Lung microvascular endothelial cell (primary cell): ENCODE measurements at regions not wholly inside any gene's neighbourhood (a gene's known extent, or its start where the extent isn't known, plus 50 kb on each side); places are given as distances from the start of the nearest gene placed in this dataset.

Experiments
- DNase-seq, 2 donors: peaks; one replicate each; pipeline versions ENCODE4 v3.0.0 to v3.0.0-alpha.2; 2010; ENCODE audit warnings: low read depth in 2 of 2

DNA sequence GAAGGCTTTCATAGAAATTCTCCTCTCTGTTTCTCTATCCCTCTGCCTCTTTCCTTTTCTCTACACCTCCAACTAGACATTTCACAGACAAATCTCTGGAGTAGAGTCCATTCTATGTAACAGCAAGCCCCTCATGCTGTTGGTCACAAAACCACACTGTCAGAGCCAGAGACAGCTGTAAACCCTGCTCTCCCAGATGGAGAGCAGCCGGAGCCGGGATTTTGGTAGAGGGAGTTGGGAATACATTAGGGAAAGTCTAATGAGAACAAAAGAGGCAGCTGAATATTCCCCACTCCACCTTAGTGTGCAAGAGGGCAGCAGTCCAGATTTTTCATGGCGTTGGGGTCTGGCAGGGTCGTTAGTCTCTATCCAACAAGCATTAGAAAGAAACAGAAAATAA, 68.3 kb upstream of the EDN1 start:
- no peak for DNase-seq

DNA sequence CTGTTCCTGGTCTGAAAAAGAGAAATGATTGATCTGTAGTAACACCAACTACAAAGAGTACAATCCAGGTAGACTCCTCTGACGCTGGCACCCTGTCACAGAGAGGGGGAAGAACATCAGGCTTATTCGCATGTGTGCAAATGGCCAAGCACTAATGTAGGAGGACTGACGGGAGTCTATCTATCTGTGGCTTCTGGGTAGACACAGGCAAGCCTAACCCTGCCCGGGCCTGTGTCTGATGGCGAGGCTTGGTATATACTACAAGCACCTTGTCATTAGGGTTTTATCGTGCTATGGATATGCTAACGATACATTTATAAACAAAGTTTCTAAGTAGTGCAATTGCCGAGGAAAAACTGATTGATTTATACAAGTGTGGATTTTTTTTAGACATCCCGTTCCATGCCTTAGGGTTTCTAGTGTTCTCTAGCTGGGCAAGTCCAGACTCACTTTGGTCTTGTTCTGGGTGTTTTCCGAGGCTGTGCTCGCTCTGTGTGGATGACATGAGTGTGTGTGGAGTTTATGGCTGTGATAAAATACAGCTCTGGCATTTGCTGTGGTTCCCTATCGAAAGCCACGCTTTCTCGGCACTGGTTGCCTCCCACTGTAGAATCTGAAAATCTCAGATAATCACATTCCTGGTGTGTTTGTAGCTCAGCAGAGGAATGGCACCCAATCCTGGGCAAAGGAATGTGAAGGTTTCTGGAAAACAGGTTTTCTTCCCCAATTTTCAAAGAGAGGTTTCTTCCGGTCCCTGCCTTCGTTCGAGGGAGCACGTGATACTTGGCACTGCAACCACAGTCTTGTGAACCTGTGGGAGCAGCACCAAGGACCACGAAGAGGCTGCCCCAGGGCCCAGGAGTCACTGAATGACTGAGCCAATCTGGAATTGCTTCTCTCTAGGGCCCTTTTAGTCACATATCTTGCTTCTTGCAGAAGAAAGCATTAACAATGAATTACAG, 67.5 kb upstream of the EDN1 start:
- DNase-seq = no peak

DNA sequence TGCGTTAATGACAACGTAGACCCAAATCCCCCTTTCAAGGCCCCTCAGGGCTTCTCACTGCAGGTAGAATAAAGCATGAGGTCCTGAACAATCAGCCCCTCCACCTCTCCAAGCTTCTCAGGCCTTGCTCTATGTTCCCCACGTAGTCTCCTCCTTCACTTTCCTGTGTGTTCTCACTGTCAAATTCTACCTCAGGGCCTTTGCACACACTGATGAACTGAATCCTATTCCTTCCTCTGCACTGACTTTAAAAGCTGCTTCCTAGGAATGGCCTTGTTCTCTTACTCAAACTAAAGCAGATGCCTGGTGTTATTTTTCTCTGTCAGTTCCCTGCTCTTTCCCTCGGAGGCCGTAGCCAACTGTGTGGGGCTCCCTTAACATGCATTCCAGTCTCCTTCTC, 66.8 kb upstream of the EDN1 start:
- no peak for DNase-seq

DNA sequence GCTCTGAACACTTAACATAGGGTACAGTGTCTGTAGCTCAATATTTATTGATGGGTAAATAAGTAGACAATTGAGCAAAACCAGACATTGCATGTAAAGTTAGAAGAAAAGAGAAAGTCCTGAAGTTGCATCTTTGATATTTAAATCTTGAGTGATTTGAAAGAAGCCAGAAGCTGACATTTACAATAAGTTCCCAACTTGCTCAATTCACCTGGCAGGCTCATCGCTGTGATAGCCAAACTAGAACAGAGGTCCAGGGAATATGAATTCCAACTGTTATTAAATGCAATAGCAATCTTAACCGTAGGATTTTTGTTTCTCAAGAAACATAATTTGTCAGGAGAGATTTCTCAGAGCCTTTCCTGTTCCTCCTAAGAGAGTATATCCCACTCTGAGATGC, 65.9 kb upstream of the EDN1 start:
- no peak for DNase-seq

DNA sequence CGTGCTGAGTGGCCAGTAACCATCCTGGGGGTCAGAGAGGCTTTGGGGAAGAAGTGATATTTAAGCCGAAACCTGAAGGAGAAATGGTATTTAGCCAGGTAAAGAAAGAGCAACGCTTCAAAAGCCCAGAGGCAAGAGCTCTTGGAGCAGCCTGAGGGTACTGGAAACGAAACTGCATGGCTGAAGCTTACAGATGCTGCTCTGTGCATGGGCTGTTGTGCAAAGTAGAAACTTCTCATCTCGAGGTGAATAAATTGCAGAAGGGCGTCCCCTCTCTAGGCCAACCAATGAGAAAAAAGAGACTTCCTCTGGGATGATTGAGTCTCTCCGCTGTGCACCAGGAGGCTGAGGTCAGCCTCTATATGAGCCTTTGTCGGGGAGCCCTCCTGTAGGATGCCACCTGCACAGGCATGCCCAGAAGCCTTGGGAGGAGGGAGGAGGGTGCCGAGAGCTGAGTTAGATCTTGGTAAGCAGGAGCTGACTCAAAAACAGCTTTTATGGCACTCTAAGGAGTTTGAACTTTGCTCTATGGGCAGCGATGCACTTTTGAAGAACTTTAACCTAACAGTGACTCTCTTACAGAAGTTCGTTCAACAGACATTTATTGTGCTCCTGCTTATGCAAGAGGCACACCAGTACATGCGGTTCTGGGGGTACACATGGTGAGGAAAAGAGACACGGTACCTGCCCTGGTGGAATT, 61.6 kb upstream of the EDN1 start:
- no peak for DNase-seq

DNA sequence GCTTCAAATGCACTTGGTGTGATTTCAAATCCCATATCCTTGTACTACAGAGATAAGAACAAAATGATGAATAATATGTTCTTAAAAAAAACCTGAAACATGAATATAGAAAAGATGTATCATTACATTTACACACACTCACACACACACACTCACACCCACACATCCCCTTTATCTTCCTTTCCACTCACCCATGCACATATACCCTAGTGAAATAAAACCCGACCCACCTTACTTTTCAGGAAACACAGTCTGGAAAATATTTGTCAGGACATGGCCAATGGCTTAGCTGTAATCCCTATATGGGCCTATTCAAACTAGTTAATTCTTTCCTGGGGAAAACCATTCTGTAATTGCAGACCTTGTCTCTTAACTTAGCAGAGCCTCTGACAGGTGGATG, 60.8 kb upstream of the EDN1 start:
- peak in 1 of 2 donors; percentile 68 for DNase-seq

DNA sequence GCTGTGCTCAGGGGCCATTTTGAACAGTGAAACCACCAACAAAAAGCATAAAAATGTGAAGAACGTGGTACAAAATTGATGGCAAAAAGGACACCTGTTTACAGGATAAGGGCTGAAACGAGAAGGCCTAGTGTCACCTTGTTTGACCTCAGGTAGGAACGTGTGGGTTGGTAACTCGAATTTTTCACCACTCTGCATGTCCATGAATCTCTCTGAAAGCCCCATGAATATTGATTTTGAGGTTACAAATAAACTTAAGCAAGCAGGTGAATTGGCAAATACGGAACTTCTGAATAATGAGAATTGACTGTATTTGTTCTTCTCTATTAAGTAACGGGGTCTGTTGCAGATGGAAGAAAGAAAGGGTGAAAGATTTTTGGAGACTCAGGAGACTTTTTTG, 59.6 kb upstream of the EDN1 start:
- no peak for DNase-seq

DNA sequence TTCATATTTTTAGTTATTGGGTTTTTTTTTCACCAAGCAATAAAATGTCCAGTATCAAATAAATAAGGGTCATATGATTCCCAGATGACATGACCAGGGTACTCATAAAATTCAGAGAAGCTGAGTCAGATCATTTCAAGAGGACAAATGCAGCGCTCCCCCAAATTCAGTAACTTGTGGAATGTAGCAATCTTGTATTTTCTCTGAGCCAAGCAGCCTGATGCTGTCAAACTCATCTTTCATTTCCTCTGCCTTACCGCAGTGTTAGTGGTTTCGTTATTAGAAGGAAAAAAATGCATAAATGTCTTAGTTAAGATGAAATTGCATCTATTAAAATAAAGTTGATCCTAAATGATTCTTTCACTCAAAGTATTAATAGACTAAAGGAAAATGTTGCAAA, 57.8 kb upstream of the EDN1 start:
- peak in 1 of 2 donors; percentile 18 for DNase-seq

DNA sequence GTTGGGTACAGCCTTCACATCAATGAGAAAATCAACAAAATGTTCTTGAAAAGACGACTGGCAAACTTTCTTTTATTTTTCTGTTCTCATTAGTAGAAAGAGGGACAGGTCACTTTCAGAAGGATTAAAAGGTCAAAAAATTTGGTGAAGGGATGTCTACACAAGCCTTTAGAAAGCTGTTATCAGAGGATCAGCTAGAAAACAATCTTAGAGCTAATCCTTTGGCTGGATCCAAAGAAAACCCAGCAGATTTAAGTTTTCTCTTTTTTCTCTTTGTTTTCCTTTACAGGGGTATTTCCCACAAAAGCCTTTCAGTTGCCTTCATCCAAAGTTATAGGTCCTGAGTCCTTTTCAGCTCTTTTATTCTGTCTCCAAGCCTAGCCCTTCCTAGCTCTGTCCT, 57.3 kb upstream of the EDN1 start:
- no peak for DNase-seq

DNA sequence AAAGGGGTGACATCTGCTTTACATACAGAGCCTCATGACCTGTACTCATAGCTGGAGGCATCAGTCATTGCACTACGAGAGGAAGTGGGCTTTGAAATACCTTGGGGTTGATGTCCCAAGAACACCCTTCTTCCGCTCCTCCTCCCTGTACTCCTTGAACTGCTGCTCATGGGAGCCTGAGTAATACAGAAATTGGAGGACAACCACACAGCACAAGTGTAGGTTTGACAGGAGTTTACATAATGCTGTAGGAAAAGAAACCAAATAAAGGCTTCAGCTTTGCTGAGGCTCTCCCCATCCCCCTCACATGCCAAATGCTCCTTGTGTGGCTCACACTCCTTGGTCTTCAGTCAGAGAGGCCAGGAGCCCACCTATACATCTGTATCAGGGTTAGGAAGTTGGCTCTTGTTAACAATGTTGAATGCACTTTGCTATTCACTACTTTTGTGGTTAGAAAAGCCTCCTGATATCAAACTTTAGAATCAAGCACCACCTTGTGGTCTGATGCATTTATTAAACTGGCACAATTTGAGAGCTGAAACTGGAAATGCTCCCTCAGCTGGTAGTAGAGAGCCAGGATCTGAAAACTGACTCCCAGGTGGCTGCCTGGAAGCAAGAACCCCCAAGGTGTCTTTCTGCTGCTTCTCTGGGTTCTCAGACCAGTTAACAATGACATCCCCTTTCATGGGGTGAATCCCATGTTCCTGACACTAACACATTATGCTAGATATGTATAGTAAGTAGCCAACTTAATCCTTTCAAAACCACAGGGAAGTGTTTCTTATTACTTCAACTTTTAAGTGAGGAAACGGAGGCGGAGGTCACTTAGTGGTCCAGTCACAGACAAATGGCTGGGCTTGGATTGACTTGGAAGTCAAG, 56.2 kb upstream of the EDN1 start:
- peak; percentile 82 to 88 for DNase-seq

DNA sequence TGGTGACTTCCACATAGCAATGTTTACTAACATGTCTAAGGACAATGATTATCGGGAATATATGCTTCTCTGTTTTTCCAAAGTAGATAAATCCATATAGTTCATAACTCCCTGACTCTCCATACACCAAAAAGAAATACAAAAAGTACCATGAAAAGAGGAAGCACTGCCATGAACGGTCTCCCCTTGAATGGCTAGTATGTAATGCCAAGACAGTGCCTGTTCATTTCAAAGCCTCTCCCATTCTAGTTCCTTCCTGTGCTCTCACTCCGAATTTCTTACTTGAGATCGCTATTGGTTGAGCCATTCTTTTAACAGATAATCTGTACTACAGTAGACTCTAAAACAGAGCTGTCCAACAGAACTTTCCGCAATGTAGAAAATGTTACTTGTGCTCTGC, 54.8 kb upstream of the EDN1 start:
- no peak for DNase-seq

DNA sequence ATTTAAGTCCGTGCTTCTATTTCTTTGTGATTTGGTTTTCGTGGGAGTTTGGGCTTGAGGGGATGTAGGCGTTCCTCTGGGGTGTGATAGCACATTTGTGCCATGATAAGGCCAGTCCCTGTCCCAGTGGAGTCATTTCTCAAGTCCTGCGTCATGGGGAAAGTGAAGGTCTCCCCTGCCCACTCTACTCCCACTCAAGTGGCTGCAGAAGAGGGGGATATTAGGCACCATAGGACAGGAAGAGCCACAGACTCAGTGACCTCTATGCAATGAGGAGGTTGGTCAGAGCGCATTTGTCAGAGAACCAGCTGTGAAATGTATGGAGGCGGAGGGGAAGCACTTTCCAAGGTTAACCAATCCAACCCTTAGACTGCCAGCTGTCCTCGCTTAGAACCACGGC, 51.9 kb upstream of the EDN1 start:
- no peak for DNase-seq
